ENCODE measurements at regions not wholly inside any gene's neighbourhood (a gene's known extent, or its start where the extent isn't known, plus 50 kb on each side); places are given as distances from the start of the nearest gene placed in this dataset.

DNA sequence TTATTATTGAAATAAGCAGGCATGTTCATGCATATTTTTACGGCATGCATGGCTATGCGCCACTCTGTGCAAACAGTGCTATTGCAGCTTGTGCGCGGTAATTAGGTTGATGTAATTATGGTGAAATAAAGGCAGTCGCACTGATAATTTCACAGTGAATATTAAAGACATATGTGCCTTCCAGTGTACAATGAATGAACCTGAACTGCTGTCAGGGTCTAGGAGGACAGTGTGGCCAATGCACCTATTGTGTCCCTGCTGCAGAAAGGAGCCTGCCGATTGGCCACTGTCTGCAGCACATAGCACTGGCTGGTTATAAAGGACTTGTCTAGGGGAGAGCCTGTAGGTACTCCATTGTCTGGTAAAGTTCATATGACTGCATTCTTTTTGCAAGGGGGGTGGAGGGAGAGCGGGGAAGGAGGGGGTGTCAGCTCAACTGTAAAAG lies 340.4 kb downstream of the USP25 start:
- TF ChIP-seq CTCF (IDR thresholded peaks at IDR 0.05) (peak in 1 of 2 donors; percentile 20), POLR2AphosphoS5 (IDR thresholded peaks at IDR 0.05) (no peak)

Data from suprapubic skin (tissue), 3 donors.